ENCODE measurements at regions not wholly inside any gene's neighbourhood (a gene's known extent, or its start where the extent isn't known, plus 50 kb on each side); places are given as distances from the start of the nearest gene placed in this dataset.

DNA sequence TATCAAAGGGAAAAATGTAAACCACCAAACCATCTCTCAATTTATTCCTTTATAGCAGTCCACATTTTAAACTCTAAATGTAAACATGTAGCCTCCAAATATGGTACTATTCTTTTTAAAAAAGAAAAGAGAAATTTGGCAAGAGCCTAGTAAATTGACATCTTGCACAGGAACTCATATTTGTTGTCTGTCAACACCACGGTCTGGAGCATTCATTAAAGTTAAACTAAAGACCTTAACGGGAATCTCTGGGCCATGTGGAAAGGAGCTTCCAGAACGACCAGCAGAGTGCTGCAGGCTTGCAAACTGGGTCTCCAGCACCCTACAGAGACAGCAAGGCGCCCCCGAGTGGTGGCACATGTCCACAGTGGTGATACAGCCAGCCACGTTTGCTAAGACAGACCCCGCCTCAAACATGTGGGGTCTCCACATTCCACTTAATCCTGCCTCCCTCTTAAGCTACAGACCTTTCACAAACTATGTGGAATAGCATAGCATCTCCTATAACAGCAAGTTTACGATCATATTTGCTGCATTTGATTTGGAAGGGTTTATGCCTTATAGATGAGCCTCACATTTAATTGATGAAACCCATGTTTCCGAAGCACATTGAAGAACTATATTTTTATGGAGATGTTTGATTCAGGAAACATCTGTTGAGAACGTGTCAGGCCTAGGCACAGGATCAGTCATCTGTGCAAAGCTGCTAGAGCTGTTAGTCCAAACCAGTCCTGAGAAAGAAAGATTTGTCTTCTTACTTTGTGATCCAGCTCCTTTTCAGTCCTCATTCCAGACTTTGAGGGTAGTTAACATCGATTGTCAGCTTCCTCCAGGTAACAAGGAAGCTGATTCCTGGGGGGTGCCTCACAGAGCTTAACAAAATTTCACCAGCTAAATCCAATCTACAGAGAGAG is 96.4 kb upstream of the BACE2 start:
- TF ChIP-seq, protein P1, sequence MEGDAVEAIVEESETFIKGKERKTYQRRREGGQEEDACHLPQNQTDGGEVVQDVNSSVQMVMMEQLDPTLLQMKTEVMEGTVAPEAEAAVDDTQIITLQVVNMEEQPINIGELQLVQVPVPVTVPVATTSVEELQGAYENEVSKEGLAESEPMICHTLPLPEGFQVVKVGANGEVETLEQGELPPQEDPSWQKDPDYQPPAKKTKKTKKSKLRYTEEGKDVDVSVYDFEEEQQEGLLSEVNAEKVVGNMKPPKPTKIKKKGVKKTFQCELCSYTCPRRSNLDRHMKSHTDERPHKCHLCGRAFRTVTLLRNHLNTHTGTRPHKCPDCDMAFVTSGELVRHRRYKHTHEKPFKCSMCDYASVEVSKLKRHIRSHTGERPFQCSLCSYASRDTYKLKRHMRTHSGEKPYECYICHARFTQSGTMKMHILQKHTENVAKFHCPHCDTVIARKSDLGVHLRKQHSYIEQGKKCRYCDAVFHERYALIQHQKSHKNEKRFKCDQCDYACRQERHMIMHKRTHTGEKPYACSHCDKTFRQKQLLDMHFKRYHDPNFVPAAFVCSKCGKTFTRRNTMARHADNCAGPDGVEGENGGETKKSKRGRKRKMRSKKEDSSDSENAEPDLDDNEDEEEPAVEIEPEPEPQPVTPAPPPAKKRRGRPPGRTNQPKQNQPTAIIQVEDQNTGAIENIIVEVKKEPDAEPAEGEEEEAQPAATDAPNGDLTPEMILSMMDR (IDR thresholded peaks at IDR 0.05) = no peak
- ATAC-seq (ENCODE audit: low FRiP score) (no peak), DNase-seq (ENCODE audit: low spot score) (no peak)

DNA sequence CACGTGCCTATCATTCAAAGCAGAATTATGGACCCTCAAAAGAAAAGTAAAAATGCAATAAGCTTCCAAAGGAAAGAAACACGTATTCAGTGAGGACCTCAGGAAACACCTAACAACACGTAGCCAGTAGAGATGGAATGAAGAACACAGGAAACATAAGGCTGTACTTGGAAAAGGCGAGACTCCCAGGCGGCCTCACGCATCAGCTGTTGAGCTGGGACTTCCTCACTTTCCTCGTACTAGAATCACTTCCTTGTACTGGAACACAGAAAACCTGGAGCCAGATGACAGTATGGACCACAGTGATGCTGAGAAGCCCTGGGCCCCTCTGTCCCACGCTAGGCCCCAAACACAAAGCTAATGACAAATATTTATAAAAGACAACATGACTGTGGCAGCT is 94.4 kb upstream of the BACE2 start:
- no peak for ATAC-seq (ENCODE audit: low FRiP score)
- TF ChIP-seq, protein P1 (IDR thresholded peaks at IDR 0.05) = no peak

DNA sequence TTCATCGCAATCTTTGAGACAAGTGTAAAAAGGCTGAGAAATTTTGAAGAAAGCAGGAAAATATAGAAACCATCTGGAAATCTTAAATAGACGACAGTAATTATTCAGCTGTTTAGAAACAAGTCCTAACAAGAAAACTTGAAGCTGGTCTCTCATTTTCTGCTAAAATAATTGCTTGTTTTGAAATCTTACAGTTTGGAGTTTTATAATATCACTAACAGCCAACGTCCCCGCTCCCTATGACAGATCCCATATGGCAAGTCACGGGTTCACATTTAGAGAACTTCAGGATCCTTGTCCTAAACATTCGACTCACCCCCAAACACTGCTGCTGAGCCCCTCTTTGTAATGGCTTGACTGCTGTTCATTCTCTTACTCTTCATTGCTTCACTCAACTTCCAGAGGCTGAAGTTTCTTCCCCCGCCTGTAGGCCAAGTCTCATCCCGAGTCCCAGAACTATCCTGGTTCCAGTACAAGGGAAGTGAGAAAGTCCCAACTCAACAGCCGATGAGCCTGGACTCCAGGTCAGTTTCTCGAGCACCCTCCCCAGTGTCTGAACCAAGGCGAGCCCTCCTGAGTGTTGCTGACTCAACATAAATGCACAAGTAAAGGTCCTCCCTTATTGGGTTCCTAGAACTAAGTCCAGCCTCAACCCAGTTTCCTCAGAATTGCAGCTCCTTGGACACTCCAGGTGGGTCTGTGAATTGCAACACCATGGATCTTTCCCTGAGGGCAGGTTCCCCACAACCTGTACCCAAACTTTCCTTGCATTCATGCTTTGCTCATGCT is 93.4 kb upstream of the BACE2 start:
- TF ChIP-seq, protein P1 (IDR thresholded peaks at IDR 0.05) = no peak
- DNase-seq (ENCODE audit: low spot score) (no peak), ATAC-seq (ENCODE audit: low FRiP score) (no peak)

More for the DNA sequence above, 94.4 kb upstream of the BACE2 start:
- DNase-seq (ENCODE audit: low spot score) = no peak

DNA sequence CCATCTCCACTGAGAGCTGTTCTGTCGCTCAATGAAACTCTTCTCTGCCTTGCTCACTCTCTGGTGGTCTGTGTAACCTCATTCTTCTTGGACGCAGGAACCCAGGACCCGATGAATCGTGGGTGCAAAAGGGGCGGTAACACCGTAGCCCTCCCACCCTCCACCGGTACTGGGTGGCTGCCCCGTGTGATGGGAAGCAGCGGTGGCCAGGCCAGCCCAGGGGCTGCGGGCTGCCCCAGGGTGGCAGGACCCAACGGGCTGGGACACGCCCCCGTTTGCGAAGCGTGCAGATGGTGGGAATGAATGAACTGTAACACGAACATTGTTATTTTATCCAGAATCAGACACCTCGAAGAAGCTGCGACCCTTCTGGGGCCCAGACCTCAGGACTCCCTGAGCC is 92.3 kb upstream of the BACE2 start:
- no peak for ATAC-seq (ENCODE audit: low FRiP score)

DNA sequence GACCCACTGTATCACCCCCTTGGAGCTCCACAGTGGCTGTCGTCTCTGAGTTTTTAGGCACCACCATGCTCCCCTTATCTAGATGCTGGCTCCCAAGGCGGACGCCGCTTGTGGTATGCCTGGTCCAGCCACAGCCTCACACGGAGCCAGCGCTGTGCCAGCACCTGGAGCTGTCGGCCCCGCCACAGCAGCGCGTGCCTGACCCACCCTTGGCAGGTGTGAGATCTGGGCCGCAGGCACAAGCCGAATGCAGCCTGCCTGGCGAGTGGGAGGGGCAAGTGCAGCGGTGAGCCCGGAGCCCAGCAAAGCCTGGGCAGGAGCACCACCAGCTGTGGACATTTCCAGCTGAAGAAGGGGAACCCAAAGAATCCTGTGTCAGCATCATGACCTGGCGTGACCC is 91.9 kb upstream of the BACE2 start:
- TF ChIP-seq, protein P1 (IDR thresholded peaks at IDR 0.05) = no peak
- ATAC-seq (ENCODE audit: low FRiP score) = no peak
- DNase-seq (ENCODE audit: low spot score) = no peak

More for the DNA sequence above, 92.3 kb upstream of the BACE2 start:
- no peak for DNase-seq (ENCODE audit: low spot score)
- TF ChIP-seq, protein P1 (IDR thresholded peaks at IDR 0.05) = no peak

DNA sequence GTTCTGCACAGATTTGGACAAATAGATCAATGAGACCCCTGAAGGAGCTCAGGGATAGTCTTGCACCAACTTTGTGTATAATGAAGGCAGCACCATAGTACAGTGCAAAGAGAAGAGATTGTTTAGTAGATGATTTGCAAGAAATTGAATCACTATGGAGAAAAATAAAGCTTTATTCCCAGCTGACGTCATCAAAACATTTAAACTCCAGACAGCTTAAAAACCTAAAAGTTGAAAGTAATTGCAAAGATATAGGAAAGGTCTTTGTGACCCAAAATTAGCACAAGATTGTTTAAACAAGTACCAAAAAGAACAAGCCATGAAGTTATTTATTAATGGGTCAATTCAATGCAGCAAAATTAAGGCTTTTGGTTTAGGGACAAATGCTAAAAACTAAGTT is 88.8 kb upstream of the BACE2 start:
- DNase-seq (ENCODE audit: low spot score) = no peak
- ATAC-seq (ENCODE audit: low FRiP score) = no peak
- TF ChIP-seq, protein P1 (IDR thresholded peaks at IDR 0.05) = no peak
